H1 (cell line): ENCODE measurements at regions not wholly inside any gene's neighbourhood (a gene's known extent, or its start where the extent isn't known, plus 50 kb on each side); places are given as distances from the start of the nearest gene placed in this dataset.

Experiments used
- CTCF ChIA-PET: fragments of 300-600 bp; sonication (Branson Sonifier 250); formaldehyde crosslinking; loops from one replicate; lab custom pipeline; 2021; ENCODE audit not compliant: partially characterized antibody; lab: Charles Lee
- POLR2A ChIA-PET: fragments of 300-600 bp; sonication (Branson Sonifier 250); formaldehyde crosslinking; loops from one replicate; lab custom pipeline; 2021; ENCODE audit warnings: inconsistent platforms; ENCODE audit not compliant: partially characterized antibody; lab: Charles Lee
- DNase-seq, 2 experiments: peaks; one replicate each; pipeline versions ENCODE4 v3.0.0 to v3.0.0-alpha.2; 2010 to 2022; ENCODE audit warnings: low spot score in 2 of 2, low read depth in 1 of 2, mixed read lengths in 1 of 2
- FAIRE-seq: peaks from 2 replicates; lab custom pipeline; 2011; peaks lifted over from hg19 to GRCh38; lab: Jason Lieb, UNC
- H2AFZ ChIP-seq: 2 replicates; pipeline ENCODE4 v1.8.1; 2012; ENCODE audit warnings: low read length, inconsistent platforms
- H2AK5ac ChIP-seq: 2 replicates; pipeline ENCODE4 v1.6.1; 2013; ENCODE audit warnings: low read depth, low read length
- H2BK120ac ChIP-seq: replicated peaks from 2 replicates; pipeline ENCODE3; 2013; ENCODE audit warnings: low read depth, low read length, inconsistent platforms
- H2BK12ac ChIP-seq: 2 replicates; pipeline ENCODE4 v1.6.1; 2013; ENCODE audit warnings: low read depth, low read length
- H2BK15ac ChIP-seq: 2 replicates; pipeline ENCODE4 v1.6.1; 2013; ENCODE audit warnings: low read length
- H2BK20ac ChIP-seq: 2 replicates; pipeline ENCODE4 v1.6.1; 2013; ENCODE audit warnings: low read length
- H2BK5ac ChIP-seq: 2 replicates; pipeline ENCODE4 v1.6.1; 2013; ENCODE audit warnings: low read depth, low read length
- H3K14ac ChIP-seq: 2 replicates; pipeline ENCODE4 v1.6.1; 2013; ENCODE audit warnings: inconsistent platforms; ENCODE audit not compliant: insufficient read length
- H3K18ac ChIP-seq: 2 replicates; pipeline ENCODE4 v1.6.1; 2013; ENCODE audit warnings: low read length; ENCODE audit errors: extremely low read depth
- H3K23ac ChIP-seq: 2 replicates; pipeline ENCODE4 v1.6.1; 2013; ENCODE audit warnings: inconsistent platforms; ENCODE audit not compliant: insufficient read length
- H3K23me2 ChIP-seq: 2 replicates; pipeline ENCODE4 v1.6.1; 2013; ENCODE audit warnings: low read depth, low read length
- H3K27ac ChIP-seq: 2 replicates; pipeline ENCODE4 v1.6.1; 2011; ENCODE audit warnings: low read depth, low read length, inconsistent platforms
- H3K27me3 ChIP-seq, 4 experiments: replicated peaks in 1 of 4; 1 replicate in 1 of 4; 2 replicates in 3 of 4; pipeline versions ENCODE4 v1.6.1 to v1.8.1; 2011 to 2013; ENCODE audit warnings: low read length in 3 of 4, mild to moderate bottlenecking in 3 of 4, inconsistent platforms in 2 of 4, mixed read lengths in 2 of 4, moderate library complexity in 1 of 4; ENCODE audit not compliant: control insufficient read depth in 3 of 4, insufficient read depth in 3 of 4; ENCODE audit errors: extremely low read depth in 1 of 4
- H3K36me3 ChIP-seq, 4 experiments: 2 replicates each; pipeline versions ENCODE4 v1.6.1 to v1.8.1; 2011 to 2013; ENCODE audit warnings: mild to moderate bottlenecking in 4 of 4, low read length in 3 of 4, moderate library complexity in 2 of 4, control low read depth in 1 of 4, inconsistent platforms in 1 of 4; ENCODE audit not compliant: insufficient read depth in 4 of 4, control insufficient read depth in 2 of 4
- H3K4ac ChIP-seq: replicated peaks from 2 replicates; pipeline ENCODE3; 2013; ENCODE audit warnings: low read length, low read depth, mixed read lengths, inconsistent platforms; ENCODE audit not compliant: insufficient read length
- H3K4me1 ChIP-seq, 4 experiments: replicated peaks in 1 of 4; 1 replicate in 1 of 4; 2 replicates in 3 of 4; pipeline versions ENCODE4 v1.6.1 to v1.8.1; 2011 to 2013; ENCODE audit warnings: low read length in 3 of 4, inconsistent platforms in 2 of 4, mixed read lengths in 1 of 4; ENCODE audit not compliant: insufficient read depth in 4 of 4, control insufficient read depth in 3 of 4
- H3K4me2 ChIP-seq, 2 experiments: 2 replicates each; pipeline versions ENCODE4 v1.6.1 to v1.8.1; 2011 to 2013; ENCODE audit warnings: low read depth in 2 of 2, low read length in 2 of 2, control low read depth in 1 of 2, inconsistent platforms in 1 of 2, mild to moderate bottlenecking in 1 of 2; ENCODE audit not compliant: insufficient read depth in 1 of 2
- H3K4me3 ChIP-seq, 4 experiments: fragments of 200-600, 300-600 bp in 1 of 4; sonication (generic), shearing (Covaris generic), sonication (Bioruptor Twin) in 1 of 4; 2 replicates each; pipeline versions ENCODE4 v1.5.1 to v1.8.1; 2011 to 2016; ENCODE audit warnings: low read length in 4 of 4, low read depth in 3 of 4, control low read depth in 2 of 4, inconsistent platforms in 2 of 4, mild to moderate bottlenecking in 2 of 4, mixed read lengths in 1 of 4, moderate library complexity in 1 of 4; ENCODE audit not compliant: insufficient read depth in 2 of 4; ENCODE audit errors: extremely low read depth in 1 of 4
- H3K56ac ChIP-seq: replicated peaks from 2 replicates; pipeline ENCODE3; 2013; ENCODE audit warnings: low read depth, mild to moderate bottlenecking, mixed read lengths, low read length, inconsistent platforms; ENCODE audit not compliant: insufficient read length
- H3K79me1 ChIP-seq: 2 replicates; pipeline ENCODE4 v1.6.1; 2013; ENCODE audit warnings: low read depth, low read length, control low read depth
- H3K79me2 ChIP-seq, 2 experiments: 2 replicates each; pipeline versions ENCODE4 v1.6.1 to v1.8.1; 2012 to 2013; ENCODE audit warnings: low read length in 2 of 2, mild to moderate bottlenecking in 2 of 2, inconsistent platforms in 1 of 2; ENCODE audit not compliant: insufficient read depth in 2 of 2, control insufficient read depth in 1 of 2
- H3K9ac ChIP-seq, 4 experiments: replicated peaks in 1 of 4; 1 replicate in 1 of 4; 2 replicates in 3 of 4; pipeline versions ENCODE4 v1.6.1 to v1.8.1; 2011 to 2013; ENCODE audit warnings: low read depth in 3 of 4, low read length in 3 of 4, control low read depth in 2 of 4, mild to moderate bottlenecking in 2 of 4, moderate library complexity in 2 of 4, inconsistent platforms in 1 of 4; ENCODE audit errors: extremely low read depth in 1 of 4
- H3K9me3 ChIP-seq, 2 experiments: 2 replicates each; pipeline versions ENCODE4 v1.6.1 to v1.8.1; 2012 to 2013; ENCODE audit warnings: mild to moderate bottlenecking in 2 of 2, moderate library complexity in 2 of 2, control low read depth in 1 of 2, inconsistent platforms in 1 of 2, low read depth in 1 of 2, low read length in 1 of 2, mixed read lengths in 1 of 2; ENCODE audit not compliant: insufficient read depth in 2 of 2
- H4K20me1 ChIP-seq, 2 experiments: replicated peaks in 1 of 2; 2 replicates each; pipeline versions ENCODE3 to v1.8.1; 2011 to 2013; ENCODE audit warnings: inconsistent platforms in 2 of 2, low read length in 2 of 2, mild to moderate bottlenecking in 1 of 2; ENCODE audit not compliant: insufficient read depth in 2 of 2, control insufficient read depth in 1 of 2
- H4K5ac ChIP-seq: 2 replicates; pipeline ENCODE4 v1.6.1; 2013; ENCODE audit warnings: low read length, low read depth, mixed read lengths, inconsistent platforms; ENCODE audit not compliant: insufficient read length
- H4K8ac ChIP-seq: 2 replicates; pipeline ENCODE4 v1.8.0; 2013; ENCODE audit warnings: mild to moderate bottlenecking, moderate library complexity, low read length, inconsistent platforms; ENCODE audit not compliant: insufficient read depth; ENCODE audit errors: extremely low read depth
- H4K91ac ChIP-seq: replicated peaks from 2 replicates; pipeline ENCODE3; 2013; ENCODE audit warnings: low read length, mixed read lengths, inconsistent platforms; ENCODE audit not compliant: insufficient read length
- BACH1 ChIP-seq: IDR thresholded peaks from 2 replicates; pipeline ENCODE4 v1.6.1; 2012; ENCODE audit warnings: low read length, improper control_type of control experiment
- POLR2AphosphoS5 ChIP-seq: IDR thresholded peaks from 2 replicates; pipeline ENCODE4 v1.6.1; 2011; ENCODE audit warnings: low read depth, low read length
- WGBS, 2 experiments: shearing (Covaris generic) in 1 of 2; methylation state at CpG; one replicate each; pipeline versions ENCODE4 v1.1.6 to v1.1.7; 2013 to 2015; ENCODE audit warnings: low lambda C conversion rate in 2 of 2, mixed read lengths in 2 of 2, inconsistent platforms in 1 of 2, low coverage in 1 of 2, missing lambda C conversion rate in 1 of 2; ENCODE audit not compliant: insufficient replicate concordance in 2 of 2, insufficient coverage in 1 of 2, insufficient read length in 1 of 2; ENCODE audit errors: extremely low coverage in 1 of 2, missing lambda C conversion rate in 1 of 2; 5-methylcytosine and 5-hydroxymethylcytosine counted together

- Histone ChIP-seq H3K18ac (no peak overlapping the region), H3K56ac (no peak overlapping the region), H3K4ac (no peak overlapping the region), H3K4me2 (no peak overlapping the region), H3K23ac (no peak overlapping the region), H2BK12ac (no peak overlapping the region; the same call in 1 of the 2 replicates), H3K27ac (no peak overlapping the region), H2AFZ (no peak overlapping the region), H3K14ac (no peak overlapping the region), H4K5ac (no peak overlapping the region), H4K91ac (no peak overlapping the region), H3K23me2 (no peaks in the 10 kb centered on the region), H4K8ac (no peak overlapping the region), H3K4me1 (peaks cover 0 to 6% (median 4%) of the 10 kb centered on the region in 4 experiments; a peak in 4 of 7 replicates), H2AK5ac (no peak overlapping the region), H4K20me1 (no peaks in the 10 kb centered on the region), H2BK120ac (no peak overlapping the region), H2BK15ac (peak overlapping the region; percentile 34; the same call in 1 of the 2 replicates), H3K79me1 (no peaks in the 10 kb centered on the region), H3K9ac (no peak overlapping the region), H3K79me2 (no peaks in the 10 kb centered on the region), H2BK5ac (no peak overlapping the region), H2BK20ac (peak overlapping the region; percentile 26; the same call in 1 of the 2 replicates), H3K4me3 (no peak overlapping the region), H3K36me3 (no peaks in the 10 kb centered on the region), H3K9me3 (no peaks in the 10 kb centered on the region), H3K27me3 (no peaks in the 10 kb centered on the region)
- DNase-seq (no peak), FAIRE-seq (no peak)
- TF ChIP-seq BACH1, result no peak
- no peak for TF ChIP-seq POLR2AphosphoS5
- POLR2A ChIA-PET, result interaction anchor here (1.9 kb wide), 1 partner anchor 10 kb away, joined by 4 read pairs; no protein-coding TSS in a partner anchor
- CTCF ChIA-PET, result interaction anchor here (0.6 to 3.2 kb wide), 3 partner anchors 12 to 266 kb away, joined by 3 to 11 read pairs (median 3); no protein-coding TSS in a partner anchor
- 92% methylated on average over 2 of the region's 2 CpGs; no CpG with 5 or more reads in 1 of the 2 experiments for WGBS, 2 experiments
Observed at GRCh38 chr12:75709503-75709902, 198.1 kb upstream of the KRR1 start.
